GM19043 (cell line): ENCODE measurements at regions not wholly inside any gene's neighbourhood (a gene's known extent, or its start where the extent isn't known, plus 50 kb on each side); places are given as distances from the start of the nearest gene placed in this dataset.

Experiments
- ATAC-seq: cut with Tn5 transposase; IDR thresholded peaks from one replicate; pipeline ENCODE4 v1.9.1; 2021; ENCODE audit warnings: low read depth; ENCODE audit not compliant: unreplicated experiment

DNA sequence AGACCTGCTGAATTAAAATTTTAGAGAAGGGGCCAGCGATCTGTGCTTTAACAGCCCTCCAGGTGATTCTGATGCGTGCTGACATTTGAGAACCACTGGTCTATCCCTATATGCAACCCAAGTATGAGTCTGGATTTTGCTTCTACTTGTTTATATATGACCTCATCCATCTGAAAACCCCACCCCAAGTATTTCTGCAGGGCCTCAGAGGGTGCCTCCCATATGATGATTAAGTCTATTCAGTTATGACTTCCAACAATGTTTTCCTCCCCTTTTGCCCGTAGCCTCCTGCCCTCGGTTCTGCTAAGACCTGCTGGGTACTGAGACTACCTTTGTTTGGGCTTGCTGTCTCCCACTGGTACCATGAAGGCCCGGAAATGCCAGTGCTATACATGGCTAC, 376.0 kb upstream of the SMARCA2 start:
- ATAC-seq: no peak

DNA sequence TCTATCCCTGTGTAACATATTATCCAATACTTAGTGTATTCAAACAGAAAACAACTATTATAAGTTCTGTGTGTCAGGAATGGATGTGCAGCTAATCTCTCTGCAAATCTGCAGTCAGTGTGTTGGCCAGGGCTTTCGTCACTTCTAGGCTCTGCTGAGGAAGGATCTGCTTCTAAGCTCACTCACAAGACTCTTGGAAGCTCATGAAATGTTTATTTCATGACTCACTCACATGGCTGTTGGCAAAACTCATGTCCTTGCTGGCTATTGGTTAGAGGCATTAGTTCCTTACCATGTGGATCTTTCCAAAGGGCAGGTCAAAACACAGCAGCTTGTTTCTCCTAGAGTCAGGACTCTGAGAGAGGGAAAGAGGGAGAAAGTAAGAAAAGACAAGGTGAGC, 367.4 kb upstream of the SMARCA2 start:
- no peak for ATAC-seq

DNA sequence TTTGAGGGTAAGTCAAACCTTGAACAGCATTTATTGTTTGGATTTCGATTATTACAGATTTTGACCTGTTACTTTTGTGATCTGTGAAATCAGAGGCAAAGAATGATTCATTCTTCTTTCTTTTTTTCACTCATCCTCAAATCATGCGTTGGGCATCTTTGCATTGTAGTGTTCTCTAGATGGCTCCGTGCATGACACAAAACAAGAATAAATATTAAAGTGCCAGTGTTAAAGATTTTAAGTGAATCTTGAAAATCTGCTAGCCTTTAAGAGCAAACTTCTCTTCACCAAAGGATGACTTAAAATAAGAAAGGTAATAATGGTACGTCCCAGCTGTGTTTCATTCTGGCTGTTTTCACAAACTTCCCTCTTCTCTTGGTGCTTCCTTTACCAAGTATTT, 361.9 kb upstream of the SMARCA2 start:
- no peak for ATAC-seq

DNA sequence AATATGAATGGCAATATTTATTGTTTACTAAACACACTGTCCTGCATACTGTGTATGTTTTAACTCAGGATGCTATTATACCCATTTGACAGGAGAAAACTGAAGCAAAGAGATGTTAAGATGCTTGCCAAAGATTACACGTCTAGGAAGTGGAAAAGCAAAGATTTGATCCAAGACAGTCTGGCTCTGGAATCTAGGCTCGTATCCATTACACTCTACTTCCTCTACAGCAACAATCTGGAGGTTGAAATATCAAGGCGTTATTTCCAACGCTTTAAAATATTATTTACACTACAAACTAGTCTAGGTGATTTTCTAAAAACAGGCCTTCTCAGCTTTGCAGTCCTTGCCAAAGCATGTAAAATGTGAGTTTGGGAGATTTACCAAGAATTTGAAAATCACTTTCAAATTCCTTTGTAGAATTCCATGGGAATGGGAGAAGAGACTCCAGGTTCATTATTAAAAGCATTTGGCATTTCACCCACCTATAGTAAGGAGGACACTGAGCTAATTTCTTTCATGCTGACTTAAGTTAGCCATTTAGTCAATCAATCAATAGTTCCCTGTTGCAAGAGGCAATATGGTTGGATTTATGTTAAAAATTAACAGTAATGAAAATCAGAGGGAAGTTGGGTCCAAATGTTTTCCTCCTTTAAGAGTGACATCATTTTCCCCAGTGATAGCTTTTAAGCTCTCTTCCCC, 356.3 kb upstream of the SMARCA2 start:
- no peak for ATAC-seq

DNA sequence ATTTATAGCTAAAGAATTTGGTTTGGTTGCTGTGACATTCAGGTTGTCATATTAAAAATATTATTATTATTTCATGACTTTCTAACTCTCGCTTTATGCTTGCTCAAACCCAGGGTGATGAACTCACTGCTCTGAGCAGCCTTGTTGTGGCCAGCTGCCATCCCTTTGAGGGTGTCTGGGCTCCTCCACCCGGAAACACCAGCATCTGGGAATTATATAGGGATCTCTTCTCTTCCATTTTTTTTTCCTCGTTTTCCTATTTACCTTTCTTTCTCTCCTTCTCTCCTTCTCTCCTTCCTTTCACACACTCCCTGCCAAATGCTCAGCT, 355.8 kb upstream of the SMARCA2 start:
- ATAC-seq: no peak

DNA sequence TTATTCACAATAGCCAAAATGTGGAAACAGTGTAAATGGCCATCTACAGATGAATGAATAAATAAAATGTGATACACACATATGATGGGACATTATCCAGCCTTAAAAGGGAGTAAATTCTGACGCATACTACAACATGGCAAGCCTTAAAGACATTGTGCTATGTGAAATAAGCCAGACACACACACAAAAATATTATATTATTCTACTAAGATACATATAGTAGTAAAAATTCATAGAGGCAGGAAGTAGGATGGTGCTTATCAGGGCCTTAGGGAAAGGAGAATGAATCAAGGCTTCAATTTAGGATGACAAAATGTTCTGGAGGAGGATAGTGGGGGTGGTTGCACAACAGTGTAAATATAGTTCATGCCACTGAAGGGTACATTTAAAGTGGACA, 346.7 kb upstream of the SMARCA2 start:
- no peak for ATAC-seq

DNA sequence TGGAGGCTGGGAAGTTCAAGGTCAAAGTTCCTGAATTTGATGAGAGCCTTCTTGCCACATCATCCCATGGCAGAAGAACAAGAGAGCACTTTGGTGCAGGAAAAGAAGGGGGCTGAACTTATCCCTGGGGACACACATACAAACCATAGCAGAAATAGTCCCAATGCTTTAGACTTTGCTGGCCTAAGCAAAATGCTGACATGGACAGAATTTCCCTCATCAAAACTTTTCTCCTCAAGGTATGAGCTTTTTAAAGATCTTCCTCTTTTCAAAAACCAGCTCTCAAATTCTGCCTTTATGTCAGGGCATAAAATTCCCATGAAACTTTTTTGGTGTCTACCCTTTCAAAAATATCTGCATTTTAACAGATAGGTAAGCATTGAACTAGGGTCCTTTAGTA, 341.8 kb upstream of the SMARCA2 start:
- ATAC-seq: no peak

DNA sequence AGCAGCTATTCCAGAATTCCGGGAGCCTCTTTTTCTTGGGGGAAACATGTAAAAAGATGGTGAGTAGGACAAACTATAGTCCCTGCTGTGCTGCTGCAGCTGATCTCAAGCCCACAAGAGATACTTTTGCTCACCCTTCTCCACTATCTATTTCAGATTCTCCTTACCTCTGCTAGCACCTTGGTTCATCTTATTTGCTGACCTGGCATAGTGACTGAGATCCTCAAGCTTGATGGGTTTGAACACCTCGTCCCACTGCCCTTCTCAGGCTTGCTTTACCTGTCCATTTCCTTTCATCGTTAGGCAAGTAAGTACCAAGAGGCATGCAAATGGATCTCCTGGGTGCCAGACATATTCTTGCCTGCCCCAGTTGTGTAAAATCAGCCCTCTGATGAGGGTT, 338.4 kb upstream of the SMARCA2 start:
- no peak for ATAC-seq

DNA sequence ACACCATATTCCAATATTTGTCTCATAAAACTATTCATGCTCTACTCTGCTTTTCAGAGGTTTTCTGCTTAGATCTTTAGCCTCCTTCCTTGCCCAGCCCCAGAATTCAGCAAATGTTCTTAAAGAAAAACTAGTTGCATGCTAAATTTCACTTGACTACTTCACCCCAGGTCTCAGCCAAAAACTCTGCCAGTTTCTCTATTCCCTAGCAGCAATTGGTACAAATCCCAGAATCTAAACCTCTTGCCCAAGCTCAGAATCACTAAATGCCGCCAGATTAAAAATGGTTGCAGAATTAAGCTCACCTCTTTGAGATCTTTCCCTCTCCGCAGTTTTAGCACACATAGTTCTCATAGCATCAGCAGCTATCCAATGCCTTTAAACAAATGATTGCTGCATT, 331.2 kb upstream of the SMARCA2 start:
- no peak for ATAC-seq

DNA sequence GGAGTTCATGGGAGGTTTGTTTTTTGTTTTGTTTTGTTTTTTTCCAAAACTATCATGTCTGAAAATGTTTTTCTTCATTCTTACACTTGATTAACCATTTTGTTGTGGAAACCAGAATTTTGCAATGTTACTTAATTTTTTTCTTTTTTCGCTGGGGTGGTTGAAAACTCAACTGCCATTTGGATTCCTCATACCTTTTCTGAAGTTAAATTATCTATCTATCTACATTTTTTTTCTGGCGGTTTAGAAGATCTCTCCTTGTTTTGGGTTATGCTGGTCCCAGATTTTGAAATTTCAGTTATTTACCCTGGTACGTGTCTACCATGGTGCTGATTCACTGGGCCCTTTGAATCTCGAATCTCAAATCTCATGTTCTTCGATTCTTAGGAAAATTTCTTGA, 316.2 kb upstream of the SMARCA2 start:
- ATAC-seq: no peak

DNA sequence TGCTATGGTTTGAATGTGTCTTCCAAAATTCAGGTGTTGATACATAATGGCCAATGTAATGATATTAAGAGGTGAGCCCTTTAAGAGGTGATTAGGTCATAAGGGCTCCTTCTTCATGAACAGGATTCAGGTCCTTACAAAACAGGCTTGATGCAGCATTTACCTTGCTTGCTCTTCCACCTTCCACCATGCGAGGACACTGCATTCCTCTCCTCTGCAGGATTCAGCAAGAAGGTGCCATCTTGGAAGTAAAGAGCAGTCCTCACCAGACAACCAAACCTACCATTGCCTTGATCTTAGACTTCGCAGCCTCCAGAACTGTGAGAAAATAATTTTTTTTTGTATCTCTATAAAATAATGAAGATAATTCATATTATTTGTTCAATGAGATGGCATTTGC, 314.0 kb upstream of the SMARCA2 start:
- no peak for ATAC-seq

DNA sequence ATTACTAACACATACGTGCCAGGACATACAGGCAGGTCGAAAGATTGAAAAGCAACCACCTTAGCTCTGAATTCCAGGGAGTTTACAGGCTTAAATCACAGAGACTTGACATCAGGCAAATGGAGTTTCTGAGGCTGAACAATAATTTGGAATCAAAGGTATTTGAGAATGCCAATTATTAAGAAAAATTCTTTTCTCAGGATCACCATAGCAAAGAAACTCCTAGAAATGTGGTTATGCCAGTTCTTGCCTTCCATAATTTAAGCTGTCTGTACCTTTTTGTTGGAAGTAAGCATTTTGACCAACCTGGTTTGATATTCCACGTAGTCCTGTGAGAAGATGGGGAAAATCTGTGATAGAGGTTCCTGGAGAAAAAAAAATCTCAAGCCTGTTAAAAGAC, 312.4 kb upstream of the SMARCA2 start:
- ATAC-seq: no peak

DNA sequence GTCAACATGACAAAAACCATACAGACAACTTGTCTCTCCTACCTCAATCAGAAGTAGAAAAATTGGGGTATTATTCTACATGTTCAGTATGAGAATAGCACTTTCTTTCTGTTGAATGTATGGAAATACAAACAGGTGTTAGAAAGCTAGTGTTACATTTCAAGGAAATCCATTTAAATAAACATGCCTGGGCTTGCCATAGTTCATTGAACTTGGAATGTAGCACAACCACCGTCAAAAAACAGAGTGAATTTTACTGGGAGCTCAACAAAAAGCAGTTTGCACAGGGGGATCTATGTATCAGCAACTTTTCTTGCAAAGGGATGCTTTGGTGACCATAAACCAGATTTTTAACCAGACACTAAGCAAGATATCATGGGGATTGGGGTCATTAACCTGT, 307.9 kb upstream of the SMARCA2 start:
- no peak for ATAC-seq

DNA sequence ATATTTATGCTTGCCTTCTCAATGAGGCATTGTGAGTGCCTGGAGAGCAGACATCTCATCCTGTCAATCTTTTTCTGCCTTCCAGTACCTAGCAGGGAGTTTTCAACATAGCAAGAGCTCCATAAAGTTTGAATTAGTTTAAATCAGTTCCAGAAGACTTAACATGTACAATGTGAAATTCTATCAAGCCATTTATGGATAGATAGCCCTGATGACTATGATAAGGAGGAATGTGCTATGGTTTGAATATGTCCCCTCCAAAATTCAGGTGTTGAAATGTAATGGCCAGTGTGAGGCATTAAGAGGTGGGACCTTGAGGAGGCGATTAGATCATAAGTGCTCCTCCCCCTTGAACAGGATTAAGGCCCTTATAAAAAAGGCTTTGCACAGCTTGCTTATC, 306.9 kb upstream of the SMARCA2 start:
- ATAC-seq: no peak

DNA sequence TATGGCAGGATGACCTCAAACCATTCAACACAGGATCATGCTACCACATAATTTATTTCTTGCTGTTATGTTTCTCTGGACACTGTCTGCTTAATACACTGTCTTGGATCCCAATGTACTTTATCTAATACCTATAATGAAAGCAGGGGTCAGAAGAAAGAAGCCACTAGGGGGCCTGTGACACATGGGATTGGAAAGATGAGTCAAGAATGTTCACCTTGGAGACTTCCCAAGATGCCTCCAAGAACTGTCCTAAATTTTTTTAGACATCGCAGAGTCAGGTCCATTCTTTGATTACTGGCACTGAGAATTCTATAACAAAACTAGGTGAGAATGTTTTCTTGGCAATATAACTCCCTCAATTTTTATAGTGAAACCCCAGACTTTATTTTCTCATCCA, 305.8 kb upstream of the SMARCA2 start:
- no peak for ATAC-seq

DNA sequence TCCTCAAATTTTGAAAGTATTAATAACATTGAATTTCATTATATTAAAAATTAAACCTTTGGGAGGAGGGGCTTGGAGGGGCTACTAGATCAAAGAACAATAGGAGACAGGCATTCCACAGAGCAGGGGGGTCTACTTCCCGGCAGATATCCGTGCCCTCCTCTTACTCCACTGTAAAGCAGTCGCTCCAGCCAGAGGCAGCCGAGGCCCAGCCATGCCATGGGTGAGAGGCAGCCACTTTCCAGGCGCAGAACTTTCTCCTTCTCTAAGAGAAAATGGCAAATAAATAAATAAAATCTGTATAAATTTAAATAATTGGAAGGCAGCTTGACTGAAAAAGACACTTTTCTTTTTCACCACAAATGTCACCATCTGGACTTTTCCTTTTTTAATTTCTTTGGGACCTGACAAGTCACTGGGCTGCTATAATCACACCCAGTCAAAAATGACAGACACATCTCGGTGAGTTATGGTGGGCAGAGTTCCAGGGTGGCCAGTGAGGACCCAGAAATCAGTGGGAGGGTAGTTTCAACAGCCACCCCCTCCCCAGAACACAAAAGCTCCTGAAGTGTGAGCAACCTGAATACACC, 302.2 kb upstream of the SMARCA2 start:
- no peak for ATAC-seq

DNA sequence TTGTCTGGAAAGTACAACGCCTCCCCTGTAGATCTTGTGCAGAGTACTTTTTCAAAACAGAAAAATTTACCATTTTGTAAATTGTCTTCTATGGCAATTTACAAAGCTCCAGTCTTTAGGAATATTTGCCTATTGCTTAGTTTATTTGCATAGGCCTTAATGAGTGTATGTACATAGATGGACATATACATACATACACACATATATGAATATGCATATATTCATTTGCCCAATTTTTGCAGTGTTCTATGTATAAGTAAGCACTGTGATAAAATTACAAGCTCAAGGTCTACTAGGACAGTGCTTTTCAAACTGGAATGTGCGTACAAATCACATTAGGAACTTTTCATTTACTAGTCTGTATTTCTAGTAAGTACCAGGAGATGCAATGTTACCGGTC, 301.3 kb upstream of the SMARCA2 start:
- no peak for ATAC-seq

DNA sequence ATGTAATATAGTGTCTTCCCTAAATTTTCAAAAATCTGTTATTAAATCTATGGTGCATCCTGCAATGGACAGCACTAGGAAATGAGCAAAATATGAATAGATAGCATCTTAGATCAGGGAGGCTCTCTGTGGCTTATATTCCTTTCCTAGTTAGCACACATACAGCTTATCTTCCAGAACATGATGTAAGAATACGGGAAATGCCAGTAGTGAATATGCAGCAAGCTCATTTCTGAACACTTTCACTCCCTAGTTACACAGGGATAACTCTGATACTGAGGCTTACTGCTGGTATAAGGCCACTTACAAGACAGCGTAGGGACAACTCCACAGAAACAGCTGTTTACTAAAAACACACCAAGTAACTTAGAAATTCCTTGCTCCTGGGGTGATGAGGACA, 297.3 kb upstream of the SMARCA2 start:
- no peak for ATAC-seq

DNA sequence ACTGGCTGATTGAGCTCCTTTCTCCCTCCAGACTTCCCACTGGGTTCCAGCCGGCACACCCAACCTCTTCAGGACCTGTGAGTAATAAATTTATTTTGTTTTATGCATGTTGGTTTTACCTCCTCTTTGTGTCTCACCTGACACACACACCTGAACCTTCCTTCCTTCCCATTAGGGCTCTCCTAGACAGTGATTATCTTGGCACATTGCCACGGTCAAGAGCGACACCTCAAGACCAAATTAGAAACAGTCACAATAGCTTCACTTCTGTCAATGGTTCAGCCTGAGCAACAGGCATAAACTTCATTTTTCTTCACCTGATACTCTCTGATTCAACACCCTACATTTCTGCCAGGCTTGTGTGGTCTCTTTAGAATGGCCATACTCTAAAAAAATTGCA, 296.3 kb upstream of the SMARCA2 start:
- ATAC-seq: no peak

DNA sequence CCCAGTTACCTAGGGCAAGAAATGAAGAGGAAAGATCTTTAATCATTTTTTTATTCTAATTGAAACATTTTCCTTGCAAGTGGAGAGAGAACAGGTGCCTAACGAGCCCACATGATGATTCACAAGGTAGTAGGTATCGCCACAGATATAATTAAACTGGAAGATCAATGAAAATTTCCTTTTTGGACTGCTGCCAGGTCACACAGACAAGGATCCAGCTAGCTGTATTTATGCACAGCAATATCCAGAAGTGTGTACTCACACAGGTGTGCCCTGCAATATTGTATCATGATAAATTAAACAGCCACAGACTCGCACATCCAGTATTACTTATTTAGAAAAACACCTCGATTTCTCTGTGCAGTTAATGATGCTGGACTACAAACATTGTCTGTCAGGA, 294.0 kb upstream of the SMARCA2 start:
- no peak for ATAC-seq

DNA sequence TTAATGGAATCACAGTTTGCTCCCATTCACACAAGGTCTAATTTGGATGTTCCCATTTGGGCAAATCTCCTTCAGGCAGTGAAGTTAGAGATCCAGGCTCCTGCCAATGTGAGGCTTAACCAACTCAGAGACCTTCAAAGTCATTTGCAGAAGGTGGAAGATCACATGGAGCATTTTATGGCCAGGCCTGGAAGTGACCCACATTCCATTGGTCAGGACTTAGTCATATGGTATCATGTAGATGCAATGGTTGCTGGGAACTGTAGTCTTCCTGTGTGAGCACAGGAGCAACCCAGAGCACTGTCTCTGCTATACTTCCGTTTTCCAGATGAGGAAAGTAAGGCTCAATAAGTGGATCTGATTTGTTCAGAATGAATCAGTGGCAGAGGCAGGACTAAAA, 292.7 kb upstream of the SMARCA2 start:
- no peak for ATAC-seq

DNA sequence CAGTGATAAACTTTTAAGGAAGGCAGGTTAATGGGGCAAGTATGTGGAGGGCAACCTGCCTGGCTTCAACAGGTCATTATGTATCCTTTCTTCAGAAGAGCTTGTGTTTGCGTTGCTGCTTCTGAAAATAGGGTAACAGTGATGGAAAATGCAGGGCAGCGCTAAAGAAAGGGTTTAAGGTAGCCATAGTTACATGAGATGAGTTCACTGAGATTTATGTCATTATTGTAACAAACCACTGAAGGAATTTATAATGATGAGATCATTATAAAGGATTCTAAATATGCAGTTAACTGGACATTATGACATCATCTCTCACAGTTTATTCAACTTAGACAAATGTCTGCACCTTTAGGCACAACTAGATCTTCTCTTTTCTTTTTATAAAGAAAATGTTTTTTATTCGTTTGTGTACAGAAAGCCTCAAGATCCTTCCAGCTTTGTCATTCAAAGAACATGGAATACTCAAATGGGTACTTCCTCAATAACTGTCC, 291.6 kb upstream of the SMARCA2 start:
- ATAC-seq: no peak
